ENCODE measurements at regions not wholly inside any gene's neighbourhood (a gene's known extent, or its start where the extent isn't known, plus 50 kb on each side); places are given as distances from the start of the nearest gene placed in this dataset.

GRCh38 chr20:48339190-48339985, 488.4 kb downstream of the PREX1 start:
- no peak for DNase-seq
- Mint-ChIP-seq H3K27ac (no peak overlapping the region), H3K9me3 (peaks cover 0 to 5% (median under 1%) of the 10 kb centered on the region in 8 donors), H3K36me3 (no peaks in the 10 kb centered on the region), H3K4me1 (peaks cover 0 to 5% (median under 1%) of the 10 kb centered on the region in 4 donors), H3K27me3 (peaks cover 20 to 22% of the 10 kb centered on the region in 2 donors), H3K4me3 (no peak overlapping the region)
- no peak overlapping the region for H3K27ac ChIP-seq (ENCODE audit: low read depth, low read length)
- H3K4me1 ChIP-seq (ENCODE audit: insufficient read depth, low read length) = no peaks in the 10 kb centered on the region
- no peaks in the 10 kb centered on the region for H3K9me3 ChIP-seq (ENCODE audit: control insufficient read depth in 1 of 2, low read length in 2 of 2)
- ChIA-PET POLR2A (ENCODE audit: partially characterized antibody) (no interaction called here), CTCF (ENCODE audit: partially characterized antibody) (no interaction called here)
- H3K36me3 ChIP-seq (ENCODE audit: insufficient read depth, low read length) = no peaks in the 10 kb centered on the region
- H3K4me3 ChIP-seq (ENCODE audit: low read length in 2 of 2) = no peak overlapping the region
- H3K27me3 ChIP-seq (ENCODE audit: insufficient read depth, low read length) = no peaks in the 10 kb centered on the region
- intact Hi-C loops (cut with micrococcal nuclease) = no loop called here

DNA sequence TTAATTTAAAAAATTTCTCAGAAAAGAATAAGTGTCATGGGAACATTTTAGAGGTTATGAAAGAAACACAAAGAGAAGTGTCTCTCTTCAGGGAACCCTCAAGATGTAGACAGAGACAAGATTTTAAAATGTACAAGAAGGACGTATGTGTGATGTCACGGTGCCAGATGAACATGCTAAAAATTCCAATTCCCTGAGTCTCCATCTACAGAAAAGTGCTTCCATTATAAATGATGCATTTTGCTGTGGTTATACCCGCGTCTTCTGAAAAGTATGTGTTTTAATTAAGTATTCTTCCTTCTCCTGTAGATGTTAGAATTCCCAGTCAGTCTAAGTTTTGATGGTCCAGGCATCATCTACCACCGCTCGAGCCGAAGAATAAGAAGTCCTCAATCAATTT, 489.1 kb downstream of the PREX1 start:
- peaks cover 0 to 5% (median under 1%) of the 10 kb centered on the region in 8 donors for H3K9me3 Mint-ChIP-seq
- no peak overlapping the region for H3K4me3 Mint-ChIP-seq
- ChIA-PET CTCF (ENCODE audit: partially characterized antibody) (no interaction called here), POLR2A (ENCODE audit: partially characterized antibody) (no interaction called here)
- no peaks in the 10 kb centered on the region for H3K36me3 ChIP-seq (ENCODE audit: insufficient read depth, low read length)
- peaks cover 0 to 5% (median under 1%) of the 10 kb centered on the region in 4 donors for H3K4me1 Mint-ChIP-seq
- H3K27ac ChIP-seq (ENCODE audit: low read depth, low read length) = no peak overlapping the region
- H3K27ac Mint-ChIP-seq = no peak overlapping the region
- intact Hi-C loops (cut with micrococcal nuclease) = no loop called here
- H3K27me3 ChIP-seq (ENCODE audit: insufficient read depth, low read length) = no peaks in the 10 kb centered on the region
- H3K27me3 Mint-ChIP-seq = peaks cover 19 to 25% of the 10 kb centered on the region in 2 donors
- no peaks in the 10 kb centered on the region for H3K36me3 Mint-ChIP-seq
- H3K4me1 ChIP-seq (ENCODE audit: insufficient read depth, low read length) = no peaks in the 10 kb centered on the region
- no peak for DNase-seq
- no peak overlapping the region for H3K4me3 ChIP-seq (ENCODE audit: low read length in 2 of 2)
- no peaks in the 10 kb centered on the region for H3K9me3 ChIP-seq (ENCODE audit: control insufficient read depth in 1 of 2, low read length in 2 of 2)

DNA sequence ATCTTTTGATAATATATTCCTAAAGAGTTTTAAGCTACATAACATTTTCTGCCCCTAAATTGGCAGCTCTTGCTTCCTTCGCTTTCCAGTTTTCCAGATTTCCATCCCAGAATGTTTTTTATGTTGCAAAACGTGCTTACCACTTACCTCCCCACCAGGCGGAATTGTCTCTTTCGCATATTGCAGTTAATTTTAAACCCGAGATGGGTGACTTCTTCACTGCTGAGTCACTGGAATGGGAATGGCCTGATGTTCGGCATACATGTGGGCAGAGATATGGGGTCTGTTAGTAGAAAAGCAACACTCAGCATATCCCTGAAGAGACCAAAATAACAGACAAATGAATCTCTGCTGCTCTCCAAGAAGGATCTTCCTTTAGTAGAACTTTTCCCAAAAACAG, 491.2 kb downstream of the PREX1 start:
- Histone ChIP-seq H3K9me3 (ENCODE audit: control insufficient read depth in 1 of 2, low read length in 2 of 2) (no peaks in the 10 kb centered on the region), H3K27me3 (ENCODE audit: insufficient read depth, low read length) (no peaks in the 10 kb centered on the region), H3K4me1 (ENCODE audit: insufficient read depth, low read length) (no peaks in the 10 kb centered on the region), H3K4me3 (ENCODE audit: low read length in 2 of 2) (no peak overlapping the region), H3K36me3 (ENCODE audit: insufficient read depth, low read length) (no peaks in the 10 kb centered on the region), H3K27ac (ENCODE audit: low read depth, low read length) (no peak overlapping the region)
- no peaks in the 10 kb centered on the region for H3K36me3 Mint-ChIP-seq
- intact Hi-C loops (cut with micrococcal nuclease) = no loop called here
- CTCF ChIA-PET (ENCODE audit: partially characterized antibody) = no interaction called here
- no peak for DNase-seq
- no peak overlapping the region for H3K4me3 Mint-ChIP-seq
- H3K27me3 Mint-ChIP-seq = peaks cover 10 to 23% of the 10 kb centered on the region in 2 donors
- H3K9me3 Mint-ChIP-seq = peaks cover 0 to 5% (median under 1%) of the 10 kb centered on the region in 8 donors
- no peak overlapping the region for H3K27ac Mint-ChIP-seq
- peaks cover 0 to 5% (median under 1%) of the 10 kb centered on the region in 4 donors for H3K4me1 Mint-ChIP-seq
- POLR2A ChIA-PET (ENCODE audit: partially characterized antibody) = no interaction called here

DNA sequence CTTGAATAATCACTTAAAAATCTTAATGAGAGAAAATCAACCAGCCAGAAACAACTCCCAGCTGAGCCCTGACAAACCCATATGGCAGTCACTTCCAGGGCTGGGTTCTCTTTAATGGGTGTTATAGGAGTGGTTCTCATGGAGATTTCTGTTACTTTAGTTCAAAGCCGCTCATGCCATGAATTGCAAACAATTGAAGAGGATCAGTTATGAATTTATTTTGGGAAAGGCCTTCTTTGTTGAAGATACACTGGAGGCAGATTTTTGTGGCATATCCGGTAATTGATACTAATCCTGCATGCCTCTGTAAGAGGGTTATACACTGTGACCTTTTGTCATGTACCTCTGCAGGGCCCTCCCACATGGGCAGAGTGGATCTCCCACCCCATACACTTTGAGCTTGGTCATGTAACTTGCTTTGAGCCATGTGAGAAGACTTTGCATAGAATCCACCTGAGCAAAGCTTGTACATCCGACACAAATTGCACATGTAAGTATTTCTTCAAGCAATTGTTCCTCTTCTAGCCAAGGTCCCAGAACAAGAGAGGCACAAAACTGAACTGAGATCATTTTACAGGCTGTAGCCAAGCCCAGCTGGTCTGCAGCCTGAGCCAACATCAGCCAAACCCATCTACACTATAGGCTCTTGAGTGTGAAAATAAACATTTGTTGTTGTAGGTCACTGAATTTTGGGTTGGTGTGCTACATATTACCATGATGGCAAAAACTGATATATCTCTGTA, 492.3 kb downstream of the PREX1 start:
- Mint-ChIP-seq H3K4me1 (no peaks in the 10 kb centered on the region), H3K9me3 (peaks cover 0 to 5% (median 0%) of the 10 kb centered on the region in 8 donors)
- POLR2A ChIA-PET (ENCODE audit: partially characterized antibody) = no interaction called here

GRCh38 chr20:48333707-48334106, 494.1 kb downstream of the PREX1 start:
- Mint-ChIP-seq H3K27me3 (peaks cover 14 to 17% of the 10 kb centered on the region in 2 donors), H3K9me3 (peaks cover 0 to 5% (median 0%) of the 10 kb centered on the region in 8 donors), H3K36me3 (no peaks in the 10 kb centered on the region), H3K4me3 (no peak overlapping the region), H3K4me1 (no peaks in the 10 kb centered on the region), H3K27ac (no peak overlapping the region)
- Histone ChIP-seq H3K4me1 (ENCODE audit: insufficient read depth, low read length) (no peaks in the 10 kb centered on the region), H3K27ac (ENCODE audit: low read depth, low read length) (no peak overlapping the region), H3K4me3 (ENCODE audit: low read length in 2 of 2) (no peak overlapping the region), H3K9me3 (ENCODE audit: control insufficient read depth in 1 of 2, low read length in 2 of 2) (no peaks in the 10 kb centered on the region), H3K27me3 (ENCODE audit: insufficient read depth, low read length) (no peaks in the 10 kb centered on the region), H3K36me3 (ENCODE audit: insufficient read depth, low read length) (no peaks in the 10 kb centered on the region)
- ChIA-PET POLR2A (ENCODE audit: partially characterized antibody) (no interaction called here), CTCF (ENCODE audit: partially characterized antibody) (no interaction called here)
- DNase-seq = no peak
- intact Hi-C loops (cut with micrococcal nuclease) = no loop called here

More for the DNA sequence above, 492.3 kb downstream of the PREX1 start:
- no peaks in the 10 kb centered on the region for H3K36me3 ChIP-seq (ENCODE audit: insufficient read depth, low read length)
- Mint-ChIP-seq H3K27ac (peak overlapping the region in 1 of 7 donors; percentile 16), H3K4me3 (no peak overlapping the region), H3K27me3 (peaks cover 12 to 17% of the 10 kb centered on the region in 2 donors), H3K36me3 (no peaks in the 10 kb centered on the region)
- no peak for DNase-seq
- H3K9me3 ChIP-seq (ENCODE audit: control insufficient read depth in 1 of 2, low read length in 2 of 2) = no peaks in the 10 kb centered on the region
- no peak overlapping the region for H3K4me3 ChIP-seq (ENCODE audit: low read length in 2 of 2)
- intact Hi-C loops (cut with micrococcal nuclease) = no loop called here
- CTCF ChIA-PET (ENCODE audit: partially characterized antibody) = no interaction called here
- no peaks in the 10 kb centered on the region for H3K27me3 ChIP-seq (ENCODE audit: insufficient read depth, low read length)
- H3K4me1 ChIP-seq (ENCODE audit: insufficient read depth, low read length) = no peaks in the 10 kb centered on the region
- H3K27ac ChIP-seq (ENCODE audit: low read depth, low read length) = no peak overlapping the region

GRCh38 chr20:48332555-48332954, 495.2 kb downstream of the PREX1 start:
- no peaks in the 10 kb centered on the region for H3K36me3 ChIP-seq (ENCODE audit: insufficient read depth, low read length)
- H3K4me3 Mint-ChIP-seq = no peak overlapping the region
- H3K4me3 ChIP-seq (ENCODE audit: low read length in 2 of 2) = no peak overlapping the region
- no peaks in the 10 kb centered on the region for H3K36me3 Mint-ChIP-seq
- peaks cover 15 to 23% of the 10 kb centered on the region in 2 donors for H3K27me3 Mint-ChIP-seq
- DNase-seq = no peak
- no peaks in the 10 kb centered on the region for H3K9me3 ChIP-seq (ENCODE audit: control insufficient read depth in 1 of 2, low read length in 2 of 2)
- H3K27ac Mint-ChIP-seq = no peak overlapping the region
- no peak overlapping the region for H3K27ac ChIP-seq (ENCODE audit: low read depth, low read length)
- H3K9me3 Mint-ChIP-seq = peaks cover 0 to 5% (median 0%) of the 10 kb centered on the region in 8 donors
- no peaks in the 10 kb centered on the region for H3K4me1 Mint-ChIP-seq
- CTCF ChIA-PET (ENCODE audit: partially characterized antibody) = no interaction called here
- POLR2A ChIA-PET (ENCODE audit: partially characterized antibody) = no interaction called here
- no peaks in the 10 kb centered on the region for H3K4me1 ChIP-seq (ENCODE audit: insufficient read depth, low read length)
- intact Hi-C loops (cut with micrococcal nuclease) = no loop called here
- H3K27me3 ChIP-seq (ENCODE audit: insufficient read depth, low read length) = no peaks in the 10 kb centered on the region

DNA sequence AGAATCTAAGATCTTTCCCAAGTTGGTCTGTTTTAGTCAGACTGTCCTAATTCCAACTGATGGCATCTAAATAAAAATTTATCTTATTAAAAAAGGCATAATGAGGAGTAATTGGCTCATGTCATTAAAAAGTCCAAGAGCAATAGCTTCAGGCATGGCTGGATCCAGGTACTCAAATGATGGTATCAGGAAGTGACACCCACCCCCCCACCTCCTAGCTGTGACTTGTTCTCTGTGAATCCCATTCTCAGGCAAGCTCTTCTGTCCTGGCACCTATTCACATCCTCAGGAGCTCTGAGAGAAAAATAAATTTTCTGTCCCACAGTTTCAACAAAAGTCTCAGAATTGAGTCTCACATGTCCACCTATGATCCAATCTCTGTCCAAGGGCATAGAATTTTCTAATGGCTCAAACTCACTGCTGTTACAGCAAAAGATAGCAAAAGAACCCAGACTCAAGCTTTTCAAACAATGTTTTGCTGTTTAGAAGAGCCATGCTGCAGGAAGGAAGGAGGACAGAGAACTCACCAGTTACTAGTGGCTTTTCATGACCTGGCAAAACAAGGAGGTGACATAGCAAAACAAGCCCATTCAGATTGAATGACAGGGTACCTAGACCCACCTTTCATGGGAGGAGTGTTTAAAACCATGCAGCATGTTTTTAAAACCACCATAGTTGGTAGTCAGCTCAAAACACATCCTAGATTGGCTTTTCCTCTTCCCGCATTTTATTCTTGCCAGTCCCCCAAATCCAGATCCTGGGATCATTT, 496.1 kb downstream of the PREX1 start:
- DNase-seq = no peak

More for the DNA sequence above, 496.1 kb downstream of the PREX1 start:
- peaks cover 0 to 2% (median 0%) of the 10 kb centered on the region in 8 donors for H3K9me3 Mint-ChIP-seq
- Histone ChIP-seq H3K36me3 (ENCODE audit: insufficient read depth, low read length) (no peaks in the 10 kb centered on the region), H3K9me3 (ENCODE audit: control insufficient read depth in 1 of 2, low read length in 2 of 2) (no peaks in the 10 kb centered on the region), H3K4me1 (ENCODE audit: insufficient read depth, low read length) (no peaks in the 10 kb centered on the region), H3K27me3 (ENCODE audit: insufficient read depth, low read length) (no peaks in the 10 kb centered on the region), H3K4me3 (ENCODE audit: low read length in 2 of 2) (no peak overlapping the region), H3K27ac (ENCODE audit: low read depth, low read length) (no peak overlapping the region)
- H3K4me1 Mint-ChIP-seq = no peaks in the 10 kb centered on the region
- H3K27ac Mint-ChIP-seq = no peak overlapping the region
- POLR2A ChIA-PET (ENCODE audit: partially characterized antibody) = no interaction called here
- peaks cover 19 to 23% of the 10 kb centered on the region in 2 donors for H3K27me3 Mint-ChIP-seq
- H3K4me3 Mint-ChIP-seq = no peak overlapping the region
- CTCF ChIA-PET (ENCODE audit: partially characterized antibody) = interaction anchor here (2.2 kb wide), 1 partner anchor 607 kb away, joined by 8 read pairs; no protein-coding TSS in a partner anchor
- intact Hi-C loops (cut with micrococcal nuclease) = no loop called here
- no peaks in the 10 kb centered on the region for H3K36me3 Mint-ChIP-seq
